Keratinocyte (primary cell): ENCODE measurements at regions not wholly inside any gene's neighbourhood (a gene's known extent, or its start where the extent isn't known, plus 50 kb on each side); places are given as distances from the start of the nearest gene placed in this dataset.

Source experiments
- EZH2 ChIP-seq: IDR thresholded peaks from one replicate; pipeline ENCODE4 v1.6.1; 2012; ENCODE audit warnings: inconsistent platforms, mild to moderate bottlenecking, low read length, moderate library complexity
- TF ChIP-seq, protein P1 (sequence below), 3 experiments: IDR thresholded peaks in 1 of 3; conservative IDR thresholded peaks in 1 of 3; optimal IDR thresholded peaks in 1 of 3; 2 replicates in 2 of 3; 3 replicates in 1 of 3; pipeline versions ENCODE3 to v1.5.1; 2011; ENCODE audit warnings: low read length in 3 of 3, mild to moderate bottlenecking in 3 of 3, moderate library complexity in 2 of 3, control low read depth in 1 of 3, inconsistent platforms in 1 of 3; ENCODE audit not compliant: insufficient read depth in 2 of 3; ENCODE audit errors: extremely low read depth in 1 of 3

DNA sequence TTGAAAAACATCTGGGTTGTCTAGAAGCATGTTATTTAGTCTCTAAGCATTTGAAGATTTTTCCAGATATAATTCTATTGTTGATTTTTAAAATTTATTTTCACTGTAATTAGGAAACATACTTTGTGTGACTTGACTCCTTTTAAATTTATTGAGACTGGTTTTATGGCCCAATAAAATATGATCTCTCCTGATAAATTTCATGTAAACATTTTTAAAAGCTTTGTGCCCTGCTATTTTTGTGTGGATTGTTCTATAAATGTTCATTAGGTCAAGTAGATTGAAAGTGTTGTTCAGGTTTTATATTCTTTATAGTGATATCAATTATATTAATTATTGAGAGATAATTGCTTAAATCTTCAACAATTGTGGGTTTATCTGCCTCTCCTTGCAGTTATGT lies 105.4 kb downstream of the RFX6 start:
- TF ChIP-seq, protein P1, sequence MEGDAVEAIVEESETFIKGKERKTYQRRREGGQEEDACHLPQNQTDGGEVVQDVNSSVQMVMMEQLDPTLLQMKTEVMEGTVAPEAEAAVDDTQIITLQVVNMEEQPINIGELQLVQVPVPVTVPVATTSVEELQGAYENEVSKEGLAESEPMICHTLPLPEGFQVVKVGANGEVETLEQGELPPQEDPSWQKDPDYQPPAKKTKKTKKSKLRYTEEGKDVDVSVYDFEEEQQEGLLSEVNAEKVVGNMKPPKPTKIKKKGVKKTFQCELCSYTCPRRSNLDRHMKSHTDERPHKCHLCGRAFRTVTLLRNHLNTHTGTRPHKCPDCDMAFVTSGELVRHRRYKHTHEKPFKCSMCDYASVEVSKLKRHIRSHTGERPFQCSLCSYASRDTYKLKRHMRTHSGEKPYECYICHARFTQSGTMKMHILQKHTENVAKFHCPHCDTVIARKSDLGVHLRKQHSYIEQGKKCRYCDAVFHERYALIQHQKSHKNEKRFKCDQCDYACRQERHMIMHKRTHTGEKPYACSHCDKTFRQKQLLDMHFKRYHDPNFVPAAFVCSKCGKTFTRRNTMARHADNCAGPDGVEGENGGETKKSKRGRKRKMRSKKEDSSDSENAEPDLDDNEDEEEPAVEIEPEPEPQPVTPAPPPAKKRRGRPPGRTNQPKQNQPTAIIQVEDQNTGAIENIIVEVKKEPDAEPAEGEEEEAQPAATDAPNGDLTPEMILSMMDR (optimal IDR thresholded peaks at IDR 0.05 in 1 of 3, IDR thresholded peaks at IDR 0.05 in 1 of 3, conservative IDR thresholded peaks at IDR 0.05 in 1 of 3; ENCODE audit: extremely low read depth in 1 of 3, insufficient read depth in 2 of 3, low read length in 3 of 3) = no peak
- no peak for TF ChIP-seq EZH2
